Activated T-cell treated with anti-CD3 and anti-CD28 coated beads for 1 hour (primary cell): ENCODE measurements at regions not wholly inside any gene's neighbourhood (a gene's known extent, or its start where the extent isn't known, plus 50 kb on each side); places are given as distances from the start of the nearest gene placed in this dataset.

Experiments
- DNase-seq: peaks from one replicate; pipeline ENCODE4 v3.0.0-alpha.2; 2020; ENCODE audit warnings: low read depth

DNA sequence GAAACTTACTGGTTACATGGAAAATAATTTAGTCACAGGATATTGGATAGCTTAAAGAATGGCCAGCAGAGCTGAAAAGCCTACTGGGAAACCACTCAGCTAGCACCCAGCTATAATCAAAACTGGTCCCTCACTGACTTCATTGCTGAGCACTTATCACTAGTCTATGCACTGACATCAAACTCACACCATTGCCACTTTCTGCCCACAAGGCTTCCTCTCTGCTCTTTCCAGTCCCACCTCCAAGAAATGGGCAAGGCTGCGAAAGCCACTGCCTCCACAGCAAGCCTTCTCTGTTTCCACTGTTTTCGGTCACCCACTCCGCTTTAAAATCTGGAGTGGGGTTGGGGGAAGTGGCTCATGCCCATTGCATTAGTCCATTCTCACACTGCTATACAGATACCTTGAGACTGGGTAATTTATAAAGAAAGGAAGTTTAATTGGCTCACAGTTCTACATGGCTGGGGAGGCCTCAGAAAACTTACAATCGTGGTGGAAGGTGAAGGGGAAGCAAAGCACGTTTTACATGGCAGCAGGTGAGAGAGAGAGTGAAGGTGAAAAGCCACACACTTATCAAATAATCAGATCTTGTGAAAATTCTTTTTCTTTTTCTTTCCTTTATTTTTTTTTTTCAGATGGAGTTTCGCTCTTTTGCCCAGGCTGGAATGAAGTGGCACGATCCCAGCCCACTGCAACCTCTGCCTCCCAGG is 77.0 kb upstream of the CERS6 start:
- no peak for DNase-seq

DNA sequence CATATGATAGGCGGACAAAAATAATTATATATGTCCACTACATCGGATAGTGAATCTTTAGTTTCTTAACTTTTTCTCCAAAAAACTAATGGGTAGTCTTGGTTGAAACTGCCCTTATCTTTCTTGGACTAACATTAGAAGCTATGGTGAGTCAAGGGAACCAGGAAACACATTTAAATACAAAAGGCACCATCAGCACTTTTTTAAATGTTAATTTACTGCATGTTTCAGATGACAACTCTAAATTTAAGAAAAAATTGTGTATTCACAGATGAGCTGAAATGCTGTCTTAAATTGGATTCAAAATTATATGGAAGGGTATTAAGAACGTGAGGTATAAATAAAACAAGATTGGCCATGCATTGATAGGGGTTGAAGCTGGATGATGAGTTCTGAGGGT is 75.6 kb upstream of the CERS6 start:
- DNase-seq = no peak

- DNase-seq = no peak
Observed at GRCh38 chr2:168392024-168392423, 64.0 kb upstream of the CERS6 start.

DNA sequence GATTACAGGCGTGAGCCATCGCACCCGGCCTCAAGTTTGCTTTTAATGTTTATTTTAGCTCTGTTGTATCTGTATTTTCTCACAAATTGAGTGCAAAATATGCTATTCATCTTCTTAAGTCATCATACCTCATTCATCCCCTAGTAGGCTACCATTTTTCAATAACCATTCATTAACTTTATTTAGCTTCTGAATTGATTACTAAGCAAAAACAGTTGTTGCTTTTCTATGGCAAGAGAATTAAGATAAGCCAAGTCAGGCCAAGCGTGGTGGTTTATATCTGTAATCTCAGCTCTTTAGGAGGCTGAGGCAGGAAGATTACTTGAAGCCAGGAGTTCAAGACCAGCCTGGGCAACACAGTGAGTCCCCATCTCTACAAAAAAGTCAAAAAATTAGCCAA is 63.3 kb upstream of the CERS6 start:
- DNase-seq = no peak

DNA sequence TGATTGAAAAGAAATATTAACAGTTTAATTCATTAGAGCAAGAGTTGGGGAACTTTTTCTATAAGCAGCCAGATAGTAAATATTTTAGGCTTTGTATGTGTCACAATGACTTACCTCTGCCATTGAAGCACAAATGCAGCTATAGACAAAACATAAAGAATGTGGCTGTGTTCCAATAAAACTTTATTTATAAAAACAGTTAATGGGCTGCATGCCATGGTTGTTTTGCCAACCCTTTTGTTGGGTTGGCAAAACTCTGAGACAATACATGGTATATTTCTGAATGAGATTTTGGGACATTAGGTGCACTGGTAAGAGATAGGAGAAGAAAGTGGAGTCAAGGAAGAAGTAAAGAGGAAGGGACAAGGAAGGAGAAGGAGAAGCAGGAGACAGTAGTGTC is 61.8 kb upstream of the CERS6 start:
- DNase-seq = no peak

DNA sequence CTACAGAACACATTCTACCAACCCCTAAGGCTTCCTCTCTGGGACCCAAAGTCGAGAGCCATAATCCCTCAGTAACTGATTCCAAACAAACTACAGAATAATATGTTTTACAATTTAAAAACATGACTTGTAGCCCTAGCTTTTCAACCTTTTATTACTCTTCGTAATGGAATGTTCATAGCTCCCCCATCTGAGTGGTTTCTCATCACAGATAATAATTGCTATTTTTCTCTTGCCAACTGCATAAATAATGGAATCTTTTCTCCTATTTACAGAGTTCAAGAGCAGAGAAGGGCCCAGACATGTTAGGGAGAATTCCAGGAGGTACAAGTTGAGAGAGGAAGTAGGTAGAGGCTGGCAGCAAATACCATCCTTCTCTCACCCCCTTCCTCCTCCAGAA is 59.9 kb upstream of the CERS6 start:
- no peak for DNase-seq

DNA sequence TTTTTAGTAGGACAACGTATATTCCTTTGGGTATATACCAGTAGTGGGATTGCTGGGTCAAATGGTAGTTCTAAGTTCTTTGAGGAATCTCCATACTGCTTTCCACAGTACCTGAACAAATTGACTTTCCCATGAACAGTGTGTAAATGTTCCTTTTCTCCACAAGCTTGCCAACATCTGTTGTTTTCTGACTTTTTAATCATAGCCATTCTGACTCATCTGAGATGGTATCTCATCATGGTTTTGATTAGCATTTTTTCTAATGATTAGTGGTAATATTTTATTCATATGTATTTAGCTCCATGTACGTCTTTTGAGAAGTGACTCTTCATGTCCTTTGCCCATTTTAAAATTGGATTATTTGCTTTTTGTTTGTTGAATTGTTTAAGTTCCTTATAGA is 58.4 kb upstream of the CERS6 start:
- no peak for DNase-seq

DNA sequence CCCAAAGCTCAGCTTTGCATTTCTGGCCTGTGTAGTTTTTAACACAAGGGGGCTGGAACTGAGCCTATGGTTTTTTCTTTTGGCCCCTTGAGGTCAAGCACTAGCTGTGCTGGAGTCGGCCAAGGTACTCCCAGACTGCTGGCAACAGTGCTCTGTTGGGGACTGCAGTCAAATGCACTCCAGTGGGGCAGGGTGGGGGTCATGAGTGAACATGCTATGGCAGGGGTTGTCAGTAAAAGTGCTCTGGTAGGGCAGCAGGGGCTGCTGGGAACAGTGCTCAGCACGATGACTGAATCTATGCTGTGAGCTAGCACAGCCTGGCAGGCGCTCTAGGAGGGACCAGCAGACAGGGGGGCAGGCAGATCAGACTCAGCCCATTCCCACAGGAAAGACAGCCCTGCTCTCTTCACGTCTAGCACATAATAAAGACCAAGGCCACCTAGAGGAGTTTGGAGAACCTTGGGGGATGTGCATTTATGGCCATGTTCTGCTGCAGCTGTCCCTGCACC is 55.0 kb upstream of the CERS6 start:
- DNase-seq = no peak

GRCh38 chr2:168401771-168402170 is 54.3 kb upstream of the CERS6 start:
- no peak for DNase-seq

DNA sequence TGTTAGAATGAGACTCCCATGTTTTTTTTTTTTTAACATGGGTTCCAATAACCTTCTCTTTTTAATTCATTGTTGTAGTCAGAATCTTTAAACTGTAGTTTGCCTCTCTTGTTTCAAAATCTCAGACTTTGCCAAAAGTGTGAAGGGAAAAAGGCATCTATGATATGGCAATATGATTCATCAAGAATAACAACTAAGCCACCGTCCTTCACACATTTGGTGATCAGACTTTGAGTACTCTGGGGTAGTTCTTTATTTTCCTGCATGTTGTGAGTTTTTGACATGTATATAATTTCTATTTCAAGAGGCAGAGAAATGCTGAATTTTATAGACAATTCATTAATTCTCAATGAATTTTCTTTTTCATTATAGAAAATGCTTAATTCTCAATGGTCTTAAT is 53.5 kb upstream of the CERS6 start:
- DNase-seq = no peak

DNA sequence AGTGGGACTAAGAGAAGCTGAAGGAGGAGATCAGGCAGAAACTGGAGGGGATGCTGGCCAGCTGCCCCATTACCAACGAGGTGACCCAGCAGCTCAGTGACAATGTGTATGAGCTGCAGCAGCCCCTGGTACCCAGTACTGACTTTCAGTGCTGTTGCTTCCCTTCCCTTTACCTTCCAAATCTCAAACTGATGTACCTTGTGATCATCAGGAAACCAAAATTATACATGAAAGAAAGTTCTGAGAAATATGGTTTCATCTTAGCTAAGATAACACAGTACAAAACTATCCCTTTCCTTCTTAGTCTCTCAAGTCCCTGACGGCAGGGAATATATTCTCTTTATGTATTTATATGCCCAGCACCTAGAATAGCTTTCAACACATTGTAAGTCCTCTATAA is 52.3 kb upstream of the CERS6 start:
- DNase-seq = no peak

- DNase-seq = no peak
Observed at GRCh38 chr2:168404764-168405163, 51.3 kb upstream of the CERS6 start.
